ENCODE measurements at regions not wholly inside any gene's neighbourhood (a gene's known extent, or its start where the extent isn't known, plus 50 kb on each side); places are given as distances from the start of the nearest gene placed in this dataset.

GRCh38 chr7:69527706-69528105 is 70.6 kb upstream of the AUTS2 start:
- Histone ChIP-seq H3K4me1 (ENCODE audit: control insufficient read depth, insufficient read depth, low read depth, low read length) (no peaks in the 10 kb centered on the region), H3K18ac (ENCODE audit: low read depth in 1 of 2, low read length in 2 of 2) (no peak overlapping the region), H3K27me3 (ENCODE audit: control insufficient read depth in 1 of 2, insufficient read depth in 1 of 2, low read length in 2 of 2) (peaks cover 5 to 10% of the 10 kb centered on the region in 2 experiments), H4K91ac (ENCODE audit: low read length) (no peak overlapping the region), H2BK120ac (ENCODE audit: low read depth, low read length) (no peak overlapping the region), H3K4ac (ENCODE audit: low read depth in 1 of 2, low read length in 2 of 2) (no peak overlapping the region), H3K14ac (ENCODE audit: low read length in 2 of 2) (no peak overlapping the region), H2AK5ac (ENCODE audit: low read length, severe bottlenecking) (no peak overlapping the region), H3K9ac (ENCODE audit: low read length) (no peak overlapping the region), H3K36me3 (ENCODE audit: control insufficient read depth in 1 of 2, insufficient read depth in 2 of 2, low read depth in 1 of 2, low read length in 2 of 2) (no peaks in the 10 kb centered on the region), H3K23ac (ENCODE audit: low read length in 2 of 2) (no peak overlapping the region), H4K8ac (ENCODE audit: low read length) (no peak overlapping the region), H2AFZ (ENCODE audit: low read depth, low read length) (no peak overlapping the region), H2BK12ac (ENCODE audit: low read length in 2 of 2) (no peak overlapping the region), H2BK15ac (ENCODE audit: low read depth, poor library complexity, severe bottlenecking) (no peak overlapping the region), H3K4me3 (ENCODE audit: insufficient read depth in 1 of 2, low read depth in 1 of 2, low read length in 2 of 2) (no peak overlapping the region), H3K4me2 (ENCODE audit: low read length, poor library complexity, severe bottlenecking) (no peak overlapping the region), H3K27ac (ENCODE audit: low read length, poor library complexity, severe bottlenecking) (no peak overlapping the region), H3K79me1 (replicated peaks; ENCODE audit: low read length, poor library complexity, severe bottlenecking) (no peaks in the 10 kb centered on the region), H3K9me3 (ENCODE audit: control insufficient read depth, low read length) (peaks cover 5% of the 10 kb centered on the region), H2BK5ac (ENCODE audit: low read depth, low read length, poor library complexity, severe bottlenecking) (no peak overlapping the region)
- no peak for DNase-seq

GRCh38 chr7:69531050-69531449 is 67.2 kb upstream of the AUTS2 start:
- Histone ChIP-seq H3K79me1 (replicated peaks; ENCODE audit: low read length, poor library complexity, severe bottlenecking) (no peaks in the 10 kb centered on the region), H2AK5ac (ENCODE audit: low read length, severe bottlenecking) (no peak overlapping the region), H3K23ac (ENCODE audit: low read length in 2 of 2) (no peak overlapping the region), H2BK5ac (ENCODE audit: low read depth, low read length, poor library complexity, severe bottlenecking) (no peak overlapping the region), H2BK12ac (ENCODE audit: low read length in 2 of 2) (no peak overlapping the region), H3K36me3 (ENCODE audit: control insufficient read depth in 1 of 2, insufficient read depth in 2 of 2, low read depth in 1 of 2, low read length in 2 of 2) (no peaks in the 10 kb centered on the region), H2BK15ac (ENCODE audit: low read depth, poor library complexity, severe bottlenecking) (no peak overlapping the region), H2AFZ (ENCODE audit: low read depth, low read length) (no peak overlapping the region), H3K27me3 (ENCODE audit: control insufficient read depth in 1 of 2, insufficient read depth in 1 of 2, low read length in 2 of 2) (peaks cover 5 to 12% of the 10 kb centered on the region in 2 experiments), H3K9ac (ENCODE audit: low read length) (no peak overlapping the region), H3K9me3 (ENCODE audit: control insufficient read depth, low read length) (no peaks in the 10 kb centered on the region), H3K14ac (ENCODE audit: low read length in 2 of 2) (no peak overlapping the region), H4K8ac (ENCODE audit: low read length) (no peak overlapping the region), H3K4me3 (ENCODE audit: insufficient read depth in 1 of 2, low read depth in 1 of 2, low read length in 2 of 2) (no peak overlapping the region), H3K4me1 (ENCODE audit: control insufficient read depth, insufficient read depth, low read depth, low read length) (no peaks in the 10 kb centered on the region), H3K4me2 (ENCODE audit: low read length, poor library complexity, severe bottlenecking) (no peak overlapping the region), H3K27ac (ENCODE audit: low read length, poor library complexity, severe bottlenecking) (no peak overlapping the region), H3K18ac (ENCODE audit: low read depth in 1 of 2, low read length in 2 of 2) (no peak overlapping the region), H2BK120ac (ENCODE audit: low read depth, low read length) (no peak overlapping the region), H4K91ac (ENCODE audit: low read length) (no peak overlapping the region), H3K4ac (ENCODE audit: low read depth in 1 of 2, low read length in 2 of 2) (no peak overlapping the region)
- WGBS, result 77% methylated on average over 3 of the region's 3 CpGs
- no peak for DNase-seq

- Histone ChIP-seq H2AK5ac (ENCODE audit: low read length, severe bottlenecking) (no peak overlapping the region), H3K9me3 (ENCODE audit: control insufficient read depth, low read length) (no peaks in the 10 kb centered on the region), H3K23ac (ENCODE audit: low read length in 2 of 2) (no peak overlapping the region), H3K18ac (ENCODE audit: low read depth in 1 of 2, low read length in 2 of 2) (no peak overlapping the region), H3K27me3 (ENCODE audit: control insufficient read depth in 1 of 2, insufficient read depth in 1 of 2, low read length in 2 of 2) (peaks cover 0 to 11% of the 10 kb centered on the region in 2 experiments), H2BK12ac (ENCODE audit: low read length in 2 of 2) (no peak overlapping the region), H2AFZ (ENCODE audit: low read depth, low read length) (no peak overlapping the region), H3K36me3 (ENCODE audit: control insufficient read depth in 1 of 2, insufficient read depth in 2 of 2, low read depth in 1 of 2, low read length in 2 of 2) (no peaks in the 10 kb centered on the region), H3K14ac (ENCODE audit: low read length in 2 of 2) (no peak overlapping the region), H3K4ac (ENCODE audit: low read depth in 1 of 2, low read length in 2 of 2) (no peak overlapping the region), H3K27ac (ENCODE audit: low read length, poor library complexity, severe bottlenecking) (no peak overlapping the region), H4K8ac (ENCODE audit: low read length) (no peak overlapping the region), H4K91ac (ENCODE audit: low read length) (no peak overlapping the region), H3K4me2 (ENCODE audit: low read length, poor library complexity, severe bottlenecking) (no peak overlapping the region), H3K4me1 (ENCODE audit: control insufficient read depth, insufficient read depth, low read depth, low read length) (no peaks in the 10 kb centered on the region), H2BK5ac (ENCODE audit: low read depth, low read length, poor library complexity, severe bottlenecking) (no peak overlapping the region), H2BK15ac (ENCODE audit: low read depth, poor library complexity, severe bottlenecking) (no peak overlapping the region), H3K9ac (ENCODE audit: low read length) (no peak overlapping the region), H2BK120ac (ENCODE audit: low read depth, low read length) (no peak overlapping the region), H3K79me1 (replicated peaks; ENCODE audit: low read length, poor library complexity, severe bottlenecking) (no peaks in the 10 kb centered on the region), H3K4me3 (ENCODE audit: insufficient read depth in 1 of 2, low read depth in 1 of 2, low read length in 2 of 2) (no peak overlapping the region)
- DNase-seq, result no peak
- WGBS, result 48% methylated on average over 15 of the region's 15 CpGs
These were observed 63.7 kb upstream of the AUTS2 start for GRCh38 chr7:69534461-69535041.

- DNase-seq, result no peak
- H2BK15ac ChIP-seq (ENCODE audit: low read depth, poor library complexity, severe bottlenecking), result no peak overlapping the region
- H3K27ac ChIP-seq (ENCODE audit: low read length, poor library complexity, severe bottlenecking), result no peak overlapping the region
- no peaks in the 10 kb centered on the region for H3K79me1 ChIP-seq (replicated peaks; ENCODE audit: low read length, poor library complexity, severe bottlenecking)
- no peak overlapping the region for H2BK5ac ChIP-seq (ENCODE audit: low read depth, low read length, poor library complexity, severe bottlenecking)
- 85% methylated on average over 1 of the region's 4 CpGs for WGBS
- no peak overlapping the region for H3K23ac ChIP-seq (ENCODE audit: low read length in 2 of 2)
- H3K18ac ChIP-seq (ENCODE audit: low read depth in 1 of 2, low read length in 2 of 2), result no peak overlapping the region
- H4K91ac ChIP-seq (ENCODE audit: low read length), result no peak overlapping the region
- H2AK5ac ChIP-seq (ENCODE audit: low read length, severe bottlenecking), result no peak overlapping the region
- H3K27me3 ChIP-seq (ENCODE audit: control insufficient read depth in 1 of 2, insufficient read depth in 1 of 2, low read length in 2 of 2), result peaks cover 0 to 11% of the 10 kb centered on the region in 2 experiments
- no peak overlapping the region for H3K4me2 ChIP-seq (ENCODE audit: low read length, poor library complexity, severe bottlenecking)
- no peak overlapping the region for H3K4ac ChIP-seq (ENCODE audit: low read depth in 1 of 2, low read length in 2 of 2)
- no peak overlapping the region for H4K8ac ChIP-seq (ENCODE audit: low read length)
- H2AFZ ChIP-seq (ENCODE audit: low read depth, low read length), result no peak overlapping the region
- no peaks in the 10 kb centered on the region for H3K4me1 ChIP-seq (ENCODE audit: control insufficient read depth, insufficient read depth, low read depth, low read length)
- no peak overlapping the region for H2BK120ac ChIP-seq (ENCODE audit: low read depth, low read length)
- no peaks in the 10 kb centered on the region for H3K36me3 ChIP-seq (ENCODE audit: control insufficient read depth in 1 of 2, insufficient read depth in 2 of 2, low read depth in 1 of 2, low read length in 2 of 2)
- H3K9ac ChIP-seq (ENCODE audit: low read length), result no peak overlapping the region
- H2BK12ac ChIP-seq (ENCODE audit: low read length in 2 of 2), result no peak overlapping the region
- no peaks in the 10 kb centered on the region for H3K9me3 ChIP-seq (ENCODE audit: control insufficient read depth, low read length)
- no peak overlapping the region for H3K14ac ChIP-seq (ENCODE audit: low read length in 2 of 2)
- H3K4me3 ChIP-seq (ENCODE audit: insufficient read depth in 1 of 2, low read depth in 1 of 2, low read length in 2 of 2), result no peak overlapping the region
These were observed 60.6 kb upstream of the AUTS2 start for GRCh38 chr7:69537691-69538090.
